BLaER1 treated with 17β-estradiol and CSF1 and Interleukin-3, amounts not matched to agents 10 nM and 100 nM (cell line): ENCODE measurements at regions not wholly inside any gene's neighbourhood (a gene's known extent, or its start where the extent isn't known, plus 50 kb on each side); places are given as distances from the start of the nearest gene placed in this dataset.

ENCODE experiments used
- H3K27ac ChIP-seq, 11 experiments: shearing (Covaris generic); formaldehyde crosslinking; 2 replicates each; pipeline ENCODE4 v1.8.1; 2022
- H3K27me3 ChIP-seq, 11 experiments: shearing (Covaris generic); formaldehyde crosslinking; 2 replicates each; pipeline ENCODE4 v1.8.1; 2022
- H3K36me3 ChIP-seq, 11 experiments: shearing (Covaris generic); formaldehyde crosslinking; 2 replicates each; pipeline ENCODE4 v1.8.1; 2022
- H3K4me1 ChIP-seq, 10 experiments: shearing (Covaris generic); formaldehyde crosslinking; 2 replicates each; pipeline ENCODE4 v1.8.1; 2022
- H3K4me2 ChIP-seq, 11 experiments: shearing (Covaris generic); formaldehyde crosslinking; 2 replicates each; pipeline ENCODE4 v1.8.1; 2022
- H3K4me3 ChIP-seq, 10 experiments: shearing (Covaris generic); formaldehyde crosslinking; 2 replicates each; pipeline ENCODE4 v1.8.1; 2022
- H3K9ac ChIP-seq, 11 experiments: shearing (Covaris generic); formaldehyde crosslinking; 2 replicates each; pipeline ENCODE4 v1.8.1; 2022
- H3K9me3 ChIP-seq, 11 experiments: shearing (Covaris generic); formaldehyde crosslinking; replicated peaks in 1 of 11; 2 replicates each; pipeline ENCODE4 v1.8.1; 2022
- H4K20me1 ChIP-seq, 11 experiments: shearing (Covaris generic); formaldehyde crosslinking; 2 replicates each; pipeline ENCODE4 v1.8.1; 2022
- Cebpa-rat ChIP-seq, 11 experiments: shearing (Covaris generic); IDR thresholded peaks; 2 replicates each; pipeline ENCODE4 v1.8.1; 2022

GRCh38 chr17:27244011-27244410 is 49.9 kb upstream of the WSB1 start:
- peak overlapping the region in 7 of 11 experiments; percentile 62 to 96 (median 76); a peak in 14 of 22 replicates for H3K4me2 ChIP-seq
- peak overlapping the region; percentile 22 to 95 (median 76); a peak in 19 of 22 replicates for H3K27ac ChIP-seq
- H4K20me1 ChIP-seq = no peaks in the 10 kb centered on the region
- peak overlapping the region in 10 of 11 experiments; percentile 4 to 71 (median 60); a peak in 11 of 22 replicates for H3K9ac ChIP-seq
- H3K4me3 ChIP-seq = no peak overlapping the region; a peak in 1 of 20 replicates
- H3K4me1 ChIP-seq = peaks cover 20 to 89% (median 52%) of the 10 kb centered on the region in 10 experiments
- no peaks in the 10 kb centered on the region for H3K27me3 ChIP-seq
- H3K36me3 ChIP-seq = no peaks in the 10 kb centered on the region
- H3K9me3 ChIP-seq = peaks cover 0 to 7% (median 0%) of the 10 kb centered on the region in 11 experiments; a peak in 2 of 22 replicates
- TF ChIP-seq Cebpa-rat (IDR thresholded peaks at IDR 0.05) = no peak
